ENCODE measurements at regions not wholly inside any gene's neighbourhood (a gene's known extent, or its start where the extent isn't known, plus 50 kb on each side); places are given as distances from the start of the nearest gene placed in this dataset.

DNA sequence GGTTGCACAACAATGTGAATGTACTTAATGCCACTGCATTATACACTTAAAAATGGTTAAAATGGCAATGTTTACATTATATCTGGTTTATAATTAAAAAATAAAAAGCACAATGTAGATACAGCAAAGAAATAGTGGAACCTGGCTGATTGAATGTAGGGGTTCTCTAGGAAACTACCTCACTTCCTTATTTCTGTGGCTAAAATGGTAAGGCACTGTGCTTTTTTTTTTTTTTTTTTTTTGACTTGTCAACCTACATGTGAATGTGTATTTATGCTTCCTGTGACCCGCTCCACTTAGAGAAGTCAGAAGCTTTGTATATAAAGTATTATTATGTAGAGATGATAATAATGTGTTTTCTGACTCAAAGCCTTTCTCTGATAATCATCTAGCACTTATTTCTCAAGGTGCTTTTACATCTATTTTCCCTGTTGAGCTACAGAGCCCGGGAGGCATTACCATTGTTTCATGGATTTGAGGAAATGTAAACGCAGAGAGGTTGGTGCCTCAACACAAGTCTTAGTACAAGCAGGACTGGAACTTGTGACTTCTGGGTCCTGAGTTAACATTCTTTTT, 55.0 kb downstream of the SOX4 start:
- in situ Hi-C loops (cut with HindIII; ENCODE audit: low pct_ligation_motif_present, low sequenced_read_pairs) = no loop called here
- TF ChIP-seq, protein P1, sequence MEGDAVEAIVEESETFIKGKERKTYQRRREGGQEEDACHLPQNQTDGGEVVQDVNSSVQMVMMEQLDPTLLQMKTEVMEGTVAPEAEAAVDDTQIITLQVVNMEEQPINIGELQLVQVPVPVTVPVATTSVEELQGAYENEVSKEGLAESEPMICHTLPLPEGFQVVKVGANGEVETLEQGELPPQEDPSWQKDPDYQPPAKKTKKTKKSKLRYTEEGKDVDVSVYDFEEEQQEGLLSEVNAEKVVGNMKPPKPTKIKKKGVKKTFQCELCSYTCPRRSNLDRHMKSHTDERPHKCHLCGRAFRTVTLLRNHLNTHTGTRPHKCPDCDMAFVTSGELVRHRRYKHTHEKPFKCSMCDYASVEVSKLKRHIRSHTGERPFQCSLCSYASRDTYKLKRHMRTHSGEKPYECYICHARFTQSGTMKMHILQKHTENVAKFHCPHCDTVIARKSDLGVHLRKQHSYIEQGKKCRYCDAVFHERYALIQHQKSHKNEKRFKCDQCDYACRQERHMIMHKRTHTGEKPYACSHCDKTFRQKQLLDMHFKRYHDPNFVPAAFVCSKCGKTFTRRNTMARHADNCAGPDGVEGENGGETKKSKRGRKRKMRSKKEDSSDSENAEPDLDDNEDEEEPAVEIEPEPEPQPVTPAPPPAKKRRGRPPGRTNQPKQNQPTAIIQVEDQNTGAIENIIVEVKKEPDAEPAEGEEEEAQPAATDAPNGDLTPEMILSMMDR (IDR thresholded peaks at IDR 0.05; ENCODE audit: low read depth, low read length, missing control alignments) = no peak
- Histone ChIP-seq H3K4me3 (ENCODE audit: low read depth, low read length) (no peak overlapping the region), H3K27me3 (replicated peaks) (no peaks in the 10 kb centered on the region), H3K27ac (no peak overlapping the region), H3K36me3 (replicated peaks) (no peaks in the 10 kb centered on the region)
- DNase-seq = no peak

DNA sequence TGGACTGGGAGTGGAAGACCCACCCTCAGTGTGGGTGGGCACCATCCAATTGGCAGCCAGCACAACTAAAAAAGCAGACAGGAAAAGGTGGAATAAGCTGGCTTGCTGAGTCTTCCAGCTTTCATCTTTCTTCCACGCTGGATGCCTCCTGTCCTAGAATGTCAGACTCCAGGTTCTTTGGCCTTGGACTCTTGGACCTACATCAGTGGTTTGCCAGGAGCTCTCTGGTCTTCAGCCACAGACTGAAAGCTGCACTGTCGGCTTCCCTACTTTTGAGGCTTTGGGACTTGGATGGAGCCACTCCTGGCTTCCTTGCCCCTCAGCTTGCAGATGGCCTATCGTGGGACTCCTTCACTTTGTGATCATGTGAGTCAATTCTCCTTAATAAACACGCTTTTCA, 59.8 kb downstream of the SOX4 start:
- TF ChIP-seq, protein P1 (IDR thresholded peaks at IDR 0.05; ENCODE audit: low read depth, low read length, missing control alignments) = no peak
- in situ Hi-C loops (cut with HindIII; ENCODE audit: low pct_ligation_motif_present, low sequenced_read_pairs) = no loop called here

DNA sequence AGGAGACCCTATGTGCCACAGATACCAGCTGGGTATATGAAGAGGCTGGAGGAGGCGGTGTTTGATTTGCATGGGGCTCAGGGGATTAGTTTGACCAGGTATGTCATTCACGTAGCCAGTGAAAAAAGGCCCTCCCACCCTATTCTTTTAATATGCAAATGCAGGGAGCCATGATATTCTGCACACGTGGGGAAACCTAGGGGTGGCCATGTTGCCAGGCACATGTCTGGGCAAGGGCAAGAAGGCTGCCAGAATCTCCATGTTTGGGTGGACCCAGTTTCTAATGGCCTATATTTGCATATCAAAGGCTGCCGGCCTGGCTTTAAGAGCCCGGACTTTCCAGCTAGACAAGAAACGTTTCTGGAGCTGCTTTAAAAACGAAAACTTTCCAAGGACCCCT, 60.4 kb downstream of the SOX4 start:
- H3K4me3 ChIP-seq (ENCODE audit: low read depth, low read length) = no peak overlapping the region
- TF ChIP-seq, protein P1 (IDR thresholded peaks at IDR 0.05; ENCODE audit: low read depth, low read length, missing control alignments) = no peak
- H3K27me3 ChIP-seq (replicated peaks) = no peaks in the 10 kb centered on the region
- in situ Hi-C loops (cut with HindIII; ENCODE audit: low pct_ligation_motif_present, low sequenced_read_pairs) = no loop called here
- no peaks in the 10 kb centered on the region for H3K36me3 ChIP-seq (replicated peaks)
- DNase-seq = no peak
- H3K27ac ChIP-seq = no peak overlapping the region

More for the DNA sequence above, 59.8 kb downstream of the SOX4 start:
- H3K27ac ChIP-seq = no peak overlapping the region
- DNase-seq = no peak
- H3K27me3 ChIP-seq (replicated peaks) = no peaks in the 10 kb centered on the region
- H3K4me3 ChIP-seq (ENCODE audit: low read depth, low read length) = no peak overlapping the region
- no peaks in the 10 kb centered on the region for H3K36me3 ChIP-seq (replicated peaks)

DNA sequence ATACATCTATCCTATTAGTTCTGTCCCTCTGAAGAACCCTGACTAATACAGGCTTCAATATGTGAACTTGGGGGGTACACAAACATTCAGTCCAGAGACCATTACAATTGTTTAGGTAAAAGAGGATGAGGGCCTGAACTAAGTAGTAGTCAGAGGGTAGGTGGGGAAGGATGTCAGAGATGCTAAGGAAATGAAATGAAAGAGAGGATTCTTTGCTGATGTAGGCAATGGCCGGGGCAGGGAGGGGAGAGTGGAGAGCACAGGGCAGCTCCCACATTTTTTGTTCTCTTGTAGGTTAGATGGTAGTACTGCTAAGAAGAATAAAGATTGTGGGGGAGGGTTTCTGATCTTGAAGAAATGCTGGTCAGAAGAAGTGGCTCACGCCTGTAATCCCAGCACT, 60.8 kb downstream of the SOX4 start:
- TF ChIP-seq, protein P1 (IDR thresholded peaks at IDR 0.05; ENCODE audit: low read depth, low read length, missing control alignments) = no peak
- H3K4me3 ChIP-seq (ENCODE audit: low read depth, low read length) = no peak overlapping the region
- no peak for DNase-seq
- no peak overlapping the region for H3K27ac ChIP-seq
- in situ Hi-C loops (cut with HindIII; ENCODE audit: low pct_ligation_motif_present, low sequenced_read_pairs) = no loop called here
- H3K36me3 ChIP-seq (replicated peaks) = no peaks in the 10 kb centered on the region
- no peaks in the 10 kb centered on the region for H3K27me3 ChIP-seq (replicated peaks)

DNA sequence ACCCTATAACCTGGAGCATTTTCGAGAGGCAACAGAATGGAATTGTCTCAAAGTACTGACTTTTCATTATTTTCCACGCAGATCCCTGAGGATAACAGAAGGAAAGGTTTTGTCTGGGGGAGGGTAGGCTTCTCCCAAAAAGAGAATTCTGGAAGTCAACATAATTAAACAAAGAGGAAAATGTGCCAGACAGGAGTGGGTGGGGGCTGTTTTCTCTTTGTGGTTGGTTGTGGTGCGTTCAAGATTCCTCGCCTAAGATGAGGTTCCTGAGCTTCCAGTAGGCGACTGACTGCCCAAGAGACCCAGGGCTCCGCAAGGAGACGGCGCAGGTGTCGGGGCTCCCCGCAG, 70.4 kb downstream of the SOX4 start:
- no peak for DNase-seq
- in situ Hi-C loops (cut with HindIII; ENCODE audit: low pct_ligation_motif_present, low sequenced_read_pairs) = no loop called here
- H3K27me3 ChIP-seq (replicated peaks) = peaks cover 22% of the 10 kb centered on the region
- no peaks in the 10 kb centered on the region for H3K36me3 ChIP-seq (replicated peaks)
- TF ChIP-seq, protein P1 (IDR thresholded peaks at IDR 0.05; ENCODE audit: low read depth, low read length, missing control alignments) = no peak
- H3K27ac ChIP-seq = no peak overlapping the region
- H3K4me3 ChIP-seq (ENCODE audit: low read depth, low read length) = peak overlapping the region; percentile 60

Data from brain microvascular endothelial cell (primary cell).